ENCODE measurements at regions not wholly inside any gene's neighbourhood (a gene's known extent, or its start where the extent isn't known, plus 50 kb on each side); places are given as distances from the start of the nearest gene placed in this dataset.
A peak's percentile ranks its signal among the peaks of the same experiment; 100 is the strongest.

DNA sequence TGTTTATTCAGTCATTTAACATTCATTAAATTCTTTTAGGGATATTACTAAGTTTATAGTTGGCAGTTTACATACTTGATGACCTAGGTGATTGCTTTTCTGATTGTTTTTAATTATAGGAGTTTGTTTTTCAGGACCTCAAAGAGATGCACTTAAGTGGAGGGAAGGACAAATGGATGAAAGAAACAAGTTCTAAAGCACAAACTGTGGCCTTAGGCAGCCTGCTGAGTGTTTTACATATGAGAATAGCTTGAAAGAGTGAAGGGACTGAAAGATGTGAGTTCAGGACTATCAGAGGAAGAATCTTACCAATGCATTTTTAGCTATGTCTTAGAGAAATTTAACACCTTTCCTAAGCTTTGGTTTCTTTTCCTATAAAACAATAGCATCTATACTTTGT, 402.6 kb downstream of the KLF12 start:
- no peak for DNase-seq
- no peaks in the 10 kb centered on the region for H3K4me1 ChIP-seq (ENCODE audit: control insufficient read depth in 3 of 3, insufficient read depth in 2 of 3, low read depth in 1 of 3, low read length in 2 of 3)
- no peak for FAIRE-seq
- no peaks in the 10 kb centered on the region for H3K36me3 ChIP-seq (ENCODE audit: control insufficient read depth in 3 of 3, insufficient read depth in 2 of 3, low read depth in 1 of 3, low read length in 3 of 3)
- no peaks in the 10 kb centered on the region for H3K9me3 ChIP-seq (ENCODE audit: control insufficient read depth in 2 of 2, insufficient read depth in 1 of 2, low read depth in 1 of 2, low read length in 1 of 2)
- no peak overlapping the region for H3K4me3 ChIP-seq (ENCODE audit: low read depth in 1 of 3, low read length in 3 of 3)
- H3K27ac ChIP-seq (ENCODE audit: low read depth in 1 of 3, low read length in 2 of 3): no peak overlapping the region
- no peaks in the 10 kb centered on the region for H3K27me3 ChIP-seq (ENCODE audit: control insufficient read depth in 3 of 3, insufficient read depth in 3 of 3, low read length in 3 of 3)

DNA sequence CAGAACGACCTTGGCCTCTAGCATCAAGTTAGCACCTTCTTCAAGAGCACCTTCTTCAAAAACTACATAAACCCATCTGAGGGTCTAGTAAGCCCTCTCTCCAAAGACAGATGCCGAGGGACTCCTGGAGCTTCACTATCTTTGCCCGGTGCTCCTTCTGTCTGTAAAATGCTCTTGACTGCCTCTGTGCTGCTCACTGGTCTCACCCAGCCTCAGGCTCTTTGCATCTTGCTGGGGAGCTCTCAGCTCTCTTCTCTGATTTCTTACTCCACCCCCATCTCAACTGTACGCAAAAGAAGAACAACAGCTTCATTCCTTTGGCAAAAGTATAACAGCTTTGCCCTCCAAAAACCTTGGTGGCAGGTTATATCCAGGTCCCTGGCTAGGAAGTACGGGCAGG, 404.2 kb downstream of the KLF12 start:
- WGBS, 3 donors: 92 to 96% (median 96%) methylated on average over 5 of the region's 5 CpGs
- no peak for DNase-seq
- Histone ChIP-seq H3K4me3 (ENCODE audit: low read depth in 1 of 3, low read length in 3 of 3) (no peak overlapping the region), H3K36me3 (ENCODE audit: control insufficient read depth in 3 of 3, insufficient read depth in 2 of 3, low read depth in 1 of 3, low read length in 3 of 3) (no peaks in the 10 kb centered on the region), H3K27ac (ENCODE audit: low read depth in 1 of 3, low read length in 2 of 3) (no peak overlapping the region), H3K9me3 (ENCODE audit: control insufficient read depth in 2 of 2, insufficient read depth in 1 of 2, low read depth in 1 of 2, low read length in 1 of 2) (no peaks in the 10 kb centered on the region), H3K27me3 (ENCODE audit: control insufficient read depth in 3 of 3, insufficient read depth in 3 of 3, low read length in 3 of 3) (no peaks in the 10 kb centered on the region), H3K4me1 (ENCODE audit: control insufficient read depth in 3 of 3, insufficient read depth in 2 of 3, low read depth in 1 of 3, low read length in 2 of 3) (no peaks in the 10 kb centered on the region)
- FAIRE-seq: no peak

DNA sequence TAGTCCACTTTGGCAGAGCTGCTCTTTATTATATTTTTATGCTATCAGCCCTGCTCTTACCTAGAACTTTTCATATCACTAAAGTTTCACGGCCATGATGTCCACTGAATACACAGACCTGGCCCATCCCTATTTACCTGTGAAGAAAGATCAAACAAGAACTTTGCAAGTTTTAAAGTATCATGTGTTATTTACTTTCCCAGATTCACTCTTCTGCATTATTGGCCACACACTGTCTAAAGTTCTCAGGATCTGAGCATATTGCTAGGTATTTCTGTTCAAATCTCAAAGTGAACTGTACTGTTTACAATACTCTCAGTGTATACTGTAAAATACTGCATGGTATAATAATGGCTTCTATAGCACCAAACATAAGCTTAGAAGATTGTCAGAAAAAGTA, 405.2 kb downstream of the KLF12 start:
- Histone ChIP-seq H3K4me1 (ENCODE audit: control insufficient read depth in 3 of 3, insufficient read depth in 2 of 3, low read depth in 1 of 3, low read length in 2 of 3) (no peaks in the 10 kb centered on the region), H3K27ac (ENCODE audit: low read depth in 1 of 3, low read length in 2 of 3) (no peak overlapping the region), H3K4me3 (ENCODE audit: low read depth in 1 of 3, low read length in 3 of 3) (no peak overlapping the region), H3K36me3 (ENCODE audit: control insufficient read depth in 3 of 3, insufficient read depth in 2 of 3, low read depth in 1 of 3, low read length in 3 of 3) (no peaks in the 10 kb centered on the region), H3K27me3 (ENCODE audit: control insufficient read depth in 3 of 3, insufficient read depth in 3 of 3, low read length in 3 of 3) (no peaks in the 10 kb centered on the region), H3K9me3 (ENCODE audit: control insufficient read depth in 2 of 2, insufficient read depth in 1 of 2, low read depth in 1 of 2, low read length in 1 of 2) (no peaks in the 10 kb centered on the region)
- WGBS, 3 donors: 55 to 85% (median 70%) methylated on average over 1 of the region's 1 CpG
- FAIRE-seq: no peak
- no peak for DNase-seq

DNA sequence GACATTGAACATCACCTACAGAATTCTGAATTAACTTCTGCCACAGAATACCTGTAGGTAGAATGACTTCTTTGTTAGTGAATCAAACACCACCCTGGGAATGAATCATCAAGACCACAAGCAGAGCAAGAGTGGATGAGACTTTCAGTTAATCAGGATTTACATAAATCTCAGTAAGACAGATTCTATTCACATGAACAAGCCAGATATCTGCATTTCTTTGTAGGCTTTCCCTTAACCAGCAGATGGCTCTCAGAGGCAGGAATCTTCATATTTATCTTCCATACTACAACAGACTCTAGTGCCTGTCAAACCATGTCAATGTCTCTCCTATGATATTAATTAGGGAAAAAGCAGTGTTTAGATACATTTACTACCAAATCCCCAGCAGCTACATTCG, 412.1 kb downstream of the KLF12 start:
- no peaks in the 10 kb centered on the region for H3K9me3 ChIP-seq (ENCODE audit: control insufficient read depth in 2 of 2, insufficient read depth in 1 of 2, low read depth in 1 of 2, low read length in 1 of 2)
- no peaks in the 10 kb centered on the region for H3K27me3 ChIP-seq (ENCODE audit: control insufficient read depth in 3 of 3, insufficient read depth in 3 of 3, low read length in 3 of 3)
- DNase-seq (peak in 1 of 2 donors; percentile 30), FAIRE-seq (no peak)
- H3K36me3 ChIP-seq (ENCODE audit: control insufficient read depth in 3 of 3, insufficient read depth in 2 of 3, low read depth in 1 of 3, low read length in 3 of 3): no peaks in the 10 kb centered on the region
- WGBS, 3 donors: 57 to 74% (median 72%) methylated on average over 1 of the region's 1 CpG
- H3K27ac ChIP-seq (ENCODE audit: low read depth in 1 of 3, low read length in 2 of 3): no peak overlapping the region
- H3K4me3 ChIP-seq (ENCODE audit: low read depth in 1 of 3, low read length in 3 of 3): no peak overlapping the region
- H3K4me1 ChIP-seq (ENCODE audit: control insufficient read depth in 3 of 3, insufficient read depth in 2 of 3, low read depth in 1 of 3, low read length in 2 of 3): peaks cover 2 to 3% (median 3%) of the 10 kb centered on the region in 3 donors

DNA sequence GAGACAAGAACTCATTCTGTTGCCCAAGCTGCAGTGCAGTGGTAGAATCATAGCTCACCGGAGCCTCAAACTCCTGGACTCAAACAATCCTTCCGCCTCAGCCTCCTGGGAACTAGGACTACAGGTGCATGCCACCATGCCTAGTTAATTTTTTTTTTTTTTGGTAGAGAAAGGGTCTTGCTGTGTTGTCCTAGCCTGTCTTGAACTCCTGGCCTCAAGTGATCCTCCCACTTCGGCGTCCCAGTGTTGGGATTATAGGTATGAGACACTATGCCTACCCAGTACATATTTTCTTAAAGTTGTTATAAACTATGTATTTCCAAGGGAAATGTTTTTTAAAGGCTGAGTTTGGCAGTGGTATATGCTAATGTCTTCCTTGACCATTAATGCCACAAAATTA, 412.6 kb downstream of the KLF12 start:
- DNase-seq: no peak
- no peak for FAIRE-seq
- H3K27ac ChIP-seq (ENCODE audit: low read depth in 1 of 3, low read length in 2 of 3): no peak overlapping the region
- H3K4me3 ChIP-seq (ENCODE audit: low read depth in 1 of 3, low read length in 3 of 3): no peak overlapping the region
- H3K9me3 ChIP-seq (ENCODE audit: control insufficient read depth in 2 of 2, insufficient read depth in 1 of 2, low read depth in 1 of 2, low read length in 1 of 2): no peaks in the 10 kb centered on the region
- no peaks in the 10 kb centered on the region for H3K36me3 ChIP-seq (ENCODE audit: control insufficient read depth in 3 of 3, insufficient read depth in 2 of 3, low read depth in 1 of 3, low read length in 3 of 3)
- H3K27me3 ChIP-seq (ENCODE audit: control insufficient read depth in 3 of 3, insufficient read depth in 3 of 3, low read length in 3 of 3): no peaks in the 10 kb centered on the region
- peaks cover 2 to 4% (median 3%) of the 10 kb centered on the region in 3 donors for H3K4me1 ChIP-seq (ENCODE audit: control insufficient read depth in 3 of 3, insufficient read depth in 2 of 3, low read depth in 1 of 3, low read length in 2 of 3)
- 98 to 99% (median 98%) methylated on average over 4 of the region's 4 CpGs for whole genome bisulfite sequencing, 3 donors

DNA sequence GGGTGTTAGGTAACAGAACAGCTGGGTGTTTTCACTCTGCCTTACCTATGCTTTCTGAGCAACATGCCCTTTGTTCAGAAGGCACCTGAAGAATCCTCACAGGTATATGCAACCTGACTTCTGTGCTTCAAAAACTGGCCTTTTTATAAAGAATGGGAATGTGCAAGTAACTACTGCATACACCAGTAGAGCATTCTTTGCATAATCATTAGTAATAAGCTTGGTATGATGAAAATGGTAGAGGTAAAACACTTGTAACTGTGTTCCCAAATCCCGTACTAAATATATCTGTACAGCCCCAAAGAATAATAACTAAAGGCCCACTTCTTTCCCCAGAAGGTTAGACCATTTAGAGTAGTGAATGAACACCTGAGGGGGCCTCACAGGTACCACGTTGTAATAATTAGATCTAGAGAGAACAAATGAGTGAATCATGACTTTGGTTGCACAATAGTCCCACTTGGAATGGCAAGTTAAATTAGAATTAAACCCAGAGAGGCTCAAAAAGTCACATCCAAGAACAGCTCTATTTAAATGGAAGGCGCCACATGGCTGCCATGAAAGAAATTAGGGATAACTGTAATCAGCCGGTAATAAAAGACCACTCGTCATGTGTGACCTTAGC, 413.9 kb downstream of the KLF12 start:
- DNase-seq: no peak
- H3K4me3 ChIP-seq (ENCODE audit: low read depth in 1 of 3, low read length in 3 of 3): no peak overlapping the region
- FAIRE-seq: no peak
- H3K27ac ChIP-seq (ENCODE audit: low read depth in 1 of 3, low read length in 2 of 3): no peak overlapping the region
- WGBS, 3 donors: 88 to 92% (median 90%) methylated on average over 5 of the region's 5 CpGs
- no peaks in the 10 kb centered on the region for H3K9me3 ChIP-seq (ENCODE audit: control insufficient read depth in 2 of 2, insufficient read depth in 1 of 2, low read depth in 1 of 2, low read length in 1 of 2)
- no peaks in the 10 kb centered on the region for H3K27me3 ChIP-seq (ENCODE audit: control insufficient read depth in 3 of 3, insufficient read depth in 3 of 3, low read length in 3 of 3)
- peaks cover 2 to 4% (median 3%) of the 10 kb centered on the region in 3 donors for H3K4me1 ChIP-seq (ENCODE audit: control insufficient read depth in 3 of 3, insufficient read depth in 2 of 3, low read depth in 1 of 3, low read length in 2 of 3)
- H3K36me3 ChIP-seq (ENCODE audit: control insufficient read depth in 3 of 3, insufficient read depth in 2 of 3, low read depth in 1 of 3, low read length in 3 of 3): peaks cover 0 to 1% (median 0%) of the 10 kb centered on the region in 3 donors

DNA sequence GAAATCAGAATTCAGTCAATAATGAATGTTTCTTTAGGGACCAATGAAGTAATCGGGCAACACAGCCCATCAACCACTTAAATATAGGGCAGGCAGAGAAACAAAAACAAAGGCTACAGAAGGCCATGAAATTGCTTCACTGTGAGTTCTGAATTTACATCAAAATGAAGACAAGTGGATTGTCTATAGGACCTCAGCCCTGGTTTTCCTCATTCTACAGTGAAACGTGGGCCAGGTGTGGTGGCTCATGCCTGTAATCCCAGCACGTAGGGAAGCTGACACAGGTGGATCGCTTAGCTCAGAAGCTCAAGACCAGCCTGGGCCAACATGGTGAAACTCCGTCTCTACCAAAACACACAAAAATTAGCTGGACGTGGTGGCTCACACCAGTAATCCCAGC, 416.0 kb downstream of the KLF12 start:
- FAIRE-seq (no peak), DNase-seq (no peak)
- Histone ChIP-seq H3K27me3 (ENCODE audit: control insufficient read depth in 3 of 3, insufficient read depth in 3 of 3, low read length in 3 of 3) (no peaks in the 10 kb centered on the region), H3K36me3 (ENCODE audit: control insufficient read depth in 3 of 3, insufficient read depth in 2 of 3, low read depth in 1 of 3, low read length in 3 of 3) (peaks cover 0 to 7% (median 0%) of the 10 kb centered on the region in 3 donors), H3K4me1 (ENCODE audit: control insufficient read depth in 3 of 3, insufficient read depth in 2 of 3, low read depth in 1 of 3, low read length in 2 of 3) (peaks cover 2 to 4% (median 3%) of the 10 kb centered on the region in 3 donors), H3K9me3 (ENCODE audit: control insufficient read depth in 2 of 2, insufficient read depth in 1 of 2, low read depth in 1 of 2, low read length in 1 of 2) (no peaks in the 10 kb centered on the region), H3K27ac (ENCODE audit: low read depth in 1 of 3, low read length in 2 of 3) (no peak overlapping the region), H3K4me3 (ENCODE audit: low read depth in 1 of 3, low read length in 3 of 3) (no peak overlapping the region)
- 94 to 97% (median 94%) methylated on average over 6 of the region's 6 CpGs for WGBS, 3 donors

DNA sequence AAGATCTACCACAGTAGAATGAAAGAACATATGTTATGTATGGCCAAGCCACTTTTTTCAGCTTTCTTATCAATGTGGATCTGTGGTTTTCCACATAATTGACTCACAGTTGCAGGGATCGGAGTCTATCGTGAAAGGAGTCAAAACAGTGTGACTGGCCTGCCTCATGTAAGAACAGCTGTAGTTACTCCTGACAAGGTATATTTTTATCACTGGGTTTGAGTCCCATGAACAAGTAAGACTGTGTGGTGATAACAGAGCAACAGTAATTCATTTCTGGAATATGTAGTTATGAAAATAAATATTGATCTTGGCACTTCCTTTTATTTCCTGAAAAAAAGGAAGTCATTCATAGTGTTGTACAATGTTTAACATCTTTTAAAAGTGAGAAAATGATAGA, 416.6 kb downstream of the KLF12 start:
- Histone ChIP-seq H3K4me1 (ENCODE audit: control insufficient read depth in 3 of 3, insufficient read depth in 2 of 3, low read depth in 1 of 3, low read length in 2 of 3) (peaks cover 2 to 4% (median 3%) of the 10 kb centered on the region in 3 donors), H3K36me3 (ENCODE audit: control insufficient read depth in 3 of 3, insufficient read depth in 2 of 3, low read depth in 1 of 3, low read length in 3 of 3) (peaks cover 0 to 7% (median 0%) of the 10 kb centered on the region in 3 donors), H3K27me3 (ENCODE audit: control insufficient read depth in 3 of 3, insufficient read depth in 3 of 3, low read length in 3 of 3) (no peaks in the 10 kb centered on the region), H3K27ac (ENCODE audit: low read depth in 1 of 3, low read length in 2 of 3) (no peak overlapping the region), H3K4me3 (ENCODE audit: low read depth in 1 of 3, low read length in 3 of 3) (no peak overlapping the region), H3K9me3 (ENCODE audit: control insufficient read depth in 2 of 2, insufficient read depth in 1 of 2, low read depth in 1 of 2, low read length in 1 of 2) (no peaks in the 10 kb centered on the region)
- peak; percentile 44 to 53 for DNase-seq
- 11 to 33% (median 19%) methylated on average over 2 of the region's 2 CpGs for WGBS, 3 donors
- FAIRE-seq: no peak

DNA sequence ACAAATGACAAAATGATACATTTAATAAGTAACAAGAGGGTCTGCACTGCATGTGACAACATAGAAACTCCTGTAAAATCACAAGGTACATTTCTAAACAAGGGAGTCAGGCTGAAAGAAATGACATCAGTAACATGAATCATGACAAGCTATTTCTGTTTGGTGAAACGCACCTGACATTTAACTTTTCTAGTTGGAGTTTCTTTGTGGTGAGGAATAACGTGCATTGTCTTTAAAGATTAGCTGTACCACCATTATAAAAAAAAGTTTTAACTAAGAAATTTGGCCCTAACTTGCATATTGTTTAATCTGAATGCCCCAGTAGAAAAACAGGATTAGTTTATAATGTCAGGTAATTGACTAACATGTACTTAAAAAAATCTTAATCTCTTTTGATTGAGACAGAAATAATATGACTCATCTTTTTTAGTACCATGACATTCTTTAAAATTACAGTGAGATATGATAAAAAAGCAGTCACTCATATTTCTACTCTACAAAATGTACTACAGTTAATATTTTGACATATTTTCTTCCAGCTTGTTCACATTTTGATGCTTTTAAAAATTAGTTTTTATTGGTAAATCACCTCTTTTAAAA, 418.2 kb downstream of the KLF12 start:
- Histone ChIP-seq H3K4me1 (ENCODE audit: control insufficient read depth in 3 of 3, insufficient read depth in 2 of 3, low read depth in 1 of 3, low read length in 2 of 3) (peaks cover 2 to 4% (median 3%) of the 10 kb centered on the region in 3 donors), H3K36me3 (ENCODE audit: control insufficient read depth in 3 of 3, insufficient read depth in 2 of 3, low read depth in 1 of 3, low read length in 3 of 3) (peaks cover 0 to 7% (median 0%) of the 10 kb centered on the region in 3 donors), H3K27ac (ENCODE audit: low read depth in 1 of 3, low read length in 2 of 3) (no peak overlapping the region), H3K9me3 (ENCODE audit: control insufficient read depth in 2 of 2, insufficient read depth in 1 of 2, low read depth in 1 of 2, low read length in 1 of 2) (no peaks in the 10 kb centered on the region), H3K27me3 (ENCODE audit: control insufficient read depth in 3 of 3, insufficient read depth in 3 of 3, low read length in 3 of 3) (no peaks in the 10 kb centered on the region), H3K4me3 (ENCODE audit: low read depth in 1 of 3, low read length in 3 of 3) (no peak overlapping the region)
- FAIRE-seq (peak; percentile 53), DNase-seq (no peak)
- 53 to 57% (median 57%) methylated on average over 2 of the region's 2 CpGs for WGBS, 3 donors

All from small intestine (tissue), 7 donors.